PC-9 (cell line): ENCODE measurements at regions not wholly inside any gene's neighbourhood (a gene's known extent, or its start where the extent isn't known, plus 50 kb on each side); places are given as distances from the start of the nearest gene placed in this dataset.

Experiments used
- EZH2 ChIP-seq: fragments of 200-600 bp; sonication (generic); IDR thresholded peaks from 2 replicates; pipeline ENCODE4 v1.8.0; 2017; ENCODE audit warnings: antibody characterized with exemption, low read depth
- TF ChIP-seq, protein P1 (sequence below): fragments of 200-600 bp; sonication (generic); conservative IDR thresholded peaks from 2 replicates; pipeline ENCODE4 v1.6.1; 2017; ENCODE audit warnings: mixed run types, antibody characterized with exemption, mild to moderate bottlenecking, moderate library complexity

GRCh38 chr18:24674605-24675004 is 214.2 kb downstream of the HRH4 start:
- TF ChIP-seq, protein P1, sequence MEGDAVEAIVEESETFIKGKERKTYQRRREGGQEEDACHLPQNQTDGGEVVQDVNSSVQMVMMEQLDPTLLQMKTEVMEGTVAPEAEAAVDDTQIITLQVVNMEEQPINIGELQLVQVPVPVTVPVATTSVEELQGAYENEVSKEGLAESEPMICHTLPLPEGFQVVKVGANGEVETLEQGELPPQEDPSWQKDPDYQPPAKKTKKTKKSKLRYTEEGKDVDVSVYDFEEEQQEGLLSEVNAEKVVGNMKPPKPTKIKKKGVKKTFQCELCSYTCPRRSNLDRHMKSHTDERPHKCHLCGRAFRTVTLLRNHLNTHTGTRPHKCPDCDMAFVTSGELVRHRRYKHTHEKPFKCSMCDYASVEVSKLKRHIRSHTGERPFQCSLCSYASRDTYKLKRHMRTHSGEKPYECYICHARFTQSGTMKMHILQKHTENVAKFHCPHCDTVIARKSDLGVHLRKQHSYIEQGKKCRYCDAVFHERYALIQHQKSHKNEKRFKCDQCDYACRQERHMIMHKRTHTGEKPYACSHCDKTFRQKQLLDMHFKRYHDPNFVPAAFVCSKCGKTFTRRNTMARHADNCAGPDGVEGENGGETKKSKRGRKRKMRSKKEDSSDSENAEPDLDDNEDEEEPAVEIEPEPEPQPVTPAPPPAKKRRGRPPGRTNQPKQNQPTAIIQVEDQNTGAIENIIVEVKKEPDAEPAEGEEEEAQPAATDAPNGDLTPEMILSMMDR = no peak
- no peak for TF ChIP-seq EZH2
